Breast epithelium (tissue), 4 donors: ENCODE measurements at regions not wholly inside any gene's neighbourhood (a gene's known extent, or its start where the extent isn't known, plus 50 kb on each side); places are given as distances from the start of the nearest gene placed in this dataset.

Experiments
- DNase-seq, 2 donors: peaks; one replicate each; pipeline ENCODE4 v3.0.0-alpha.2; 2019; ENCODE audit warnings: low spot score in 2 of 2
- H3K27ac ChIP-seq, 2 donors: fragments of 200-600 bp; sonication (generic) in 1 of 2; one replicate each; pipeline ENCODE4 v1.5.1; 2016 to 2019; ENCODE audit warnings: mild to moderate bottlenecking in 1 of 2
- H3K27me3 ChIP-seq, 2 donors: fragments of 200-600 bp; sonication (generic) in 1 of 2; one replicate each; pipeline versions ENCODE4 v1.5.1 to v1.6.0; 2017 to 2019; ENCODE audit warnings: control low read depth in 1 of 2, mild to moderate bottlenecking in 1 of 2
- H3K36me3 ChIP-seq: fragments of 200-600 bp; one replicate; pipeline ENCODE4 v1.5.1; 2019
- H3K4me1 ChIP-seq, 2 donors: fragments of 200-600 bp; sonication (generic); one replicate each; pipeline ENCODE4 v1.5.1; 2016 to 2019; ENCODE audit warnings: control low read depth in 1 of 2
- H3K4me3 ChIP-seq, 3 donors: fragments of 200-600 bp; sonication (generic); 1 replicate in 2 of 3; 2 replicates in 1 of 3; pipeline ENCODE4 v1.5.1; 2016 to 2019; ENCODE audit warnings: mild to moderate bottlenecking in 3 of 3, moderate library complexity in 2 of 3
- H3K9me3 ChIP-seq, 2 donors: fragments of 200-600 bp; sonication (generic) in 1 of 2; one replicate each; pipeline ENCODE4 v1.5.1; 2016 to 2019; ENCODE audit warnings: control low read depth in 1 of 2
- POLR2A ChIP-seq: fragments of 450-650 bp; IDR thresholded peaks from one replicate; pipeline ENCODE4 v1.6.1; 2016; ENCODE audit warnings: antibody characterized with exemption, mild to moderate bottlenecking, moderate library complexity
- POLR2AphosphoS5 ChIP-seq, 3 donors: sonication (generic); formaldehyde crosslinking; IDR thresholded peaks; one replicate each; pipeline ENCODE4 v1.6.1; 2017; ENCODE audit warnings: antibody characterized with exemption in 3 of 3
- intact Hi-C: fragments of 100-400 bp; cut with DNase I; formaldehyde crosslinking; loops from one replicate; pipeline ENCODE4 v1.15.1; 2023; ENCODE audit warnings: low total_unique reads
- TF ChIP-seq, protein P1 (sequence below), 3 donors: fragments of 450-650 bp; IDR thresholded peaks; one replicate each; pipeline ENCODE4 v1.5.1; 2016 to 2017; ENCODE audit warnings: antibody characterized with exemption in 3 of 3, mild to moderate bottlenecking in 3 of 3, moderate library complexity in 3 of 3

- no peaks in the 10 kb centered on the region for H3K4me1 ChIP-seq
- DNase-seq: no peak
- TF ChIP-seq, protein P1, sequence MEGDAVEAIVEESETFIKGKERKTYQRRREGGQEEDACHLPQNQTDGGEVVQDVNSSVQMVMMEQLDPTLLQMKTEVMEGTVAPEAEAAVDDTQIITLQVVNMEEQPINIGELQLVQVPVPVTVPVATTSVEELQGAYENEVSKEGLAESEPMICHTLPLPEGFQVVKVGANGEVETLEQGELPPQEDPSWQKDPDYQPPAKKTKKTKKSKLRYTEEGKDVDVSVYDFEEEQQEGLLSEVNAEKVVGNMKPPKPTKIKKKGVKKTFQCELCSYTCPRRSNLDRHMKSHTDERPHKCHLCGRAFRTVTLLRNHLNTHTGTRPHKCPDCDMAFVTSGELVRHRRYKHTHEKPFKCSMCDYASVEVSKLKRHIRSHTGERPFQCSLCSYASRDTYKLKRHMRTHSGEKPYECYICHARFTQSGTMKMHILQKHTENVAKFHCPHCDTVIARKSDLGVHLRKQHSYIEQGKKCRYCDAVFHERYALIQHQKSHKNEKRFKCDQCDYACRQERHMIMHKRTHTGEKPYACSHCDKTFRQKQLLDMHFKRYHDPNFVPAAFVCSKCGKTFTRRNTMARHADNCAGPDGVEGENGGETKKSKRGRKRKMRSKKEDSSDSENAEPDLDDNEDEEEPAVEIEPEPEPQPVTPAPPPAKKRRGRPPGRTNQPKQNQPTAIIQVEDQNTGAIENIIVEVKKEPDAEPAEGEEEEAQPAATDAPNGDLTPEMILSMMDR (IDR thresholded peaks at IDR 0.05): no peak
- TF ChIP-seq POLR2A (no peak), POLR2AphosphoS5 (IDR thresholded peaks at IDR 0.05) (no peak)
- no peak overlapping the region for H3K27ac ChIP-seq
- no peak overlapping the region for H3K4me3 ChIP-seq
- H3K9me3 ChIP-seq: peaks cover 5 to 23% of the 10 kb centered on the region in 2 donors
- H3K36me3 ChIP-seq: no peaks in the 10 kb centered on the region
- H3K27me3 ChIP-seq: peaks cover 0 to 6% of the 10 kb centered on the region in 2 donors
- intact Hi-C loops: no loop called here
Measured at GRCh38 chrX:113059714-113060113, 219.1 kb upstream of the AMOT start.

DNA sequence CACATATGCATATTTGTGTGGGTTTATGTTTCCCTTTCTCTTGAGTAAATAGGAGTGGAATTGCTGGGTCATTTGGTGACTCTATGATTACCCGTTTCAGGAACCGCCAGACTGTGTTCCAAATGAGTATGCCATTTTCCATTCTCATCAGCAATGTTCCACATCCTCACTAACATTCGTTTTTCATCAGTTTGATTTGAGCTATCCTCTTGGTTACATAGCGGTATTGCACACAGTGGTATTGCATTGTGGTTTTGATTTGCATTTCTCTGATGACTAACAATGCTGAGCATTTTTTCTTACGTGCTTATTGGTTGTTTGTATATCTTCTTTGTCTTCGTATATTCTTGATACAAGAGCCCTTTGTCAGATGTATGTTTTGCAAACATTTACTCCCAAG lies 218.0 kb upstream of the AMOT start:
- H3K9me3 ChIP-seq: peaks cover under 1 to 17% of the 10 kb centered on the region in 2 donors
- no peaks in the 10 kb centered on the region for H3K4me1 ChIP-seq
- no peak for TF ChIP-seq POLR2AphosphoS5 (IDR thresholded peaks at IDR 0.05)
- TF ChIP-seq, protein P1 (IDR thresholded peaks at IDR 0.05): no peak
- no peak for TF ChIP-seq POLR2A
- H3K27me3 ChIP-seq: peaks cover 0 to 6% of the 10 kb centered on the region in 2 donors
- H3K27ac ChIP-seq: no peak overlapping the region
- no peaks in the 10 kb centered on the region for H3K36me3 ChIP-seq
- intact Hi-C loops: no loop called here
- H3K4me3 ChIP-seq: no peak overlapping the region
- no peak for DNase-seq

DNA sequence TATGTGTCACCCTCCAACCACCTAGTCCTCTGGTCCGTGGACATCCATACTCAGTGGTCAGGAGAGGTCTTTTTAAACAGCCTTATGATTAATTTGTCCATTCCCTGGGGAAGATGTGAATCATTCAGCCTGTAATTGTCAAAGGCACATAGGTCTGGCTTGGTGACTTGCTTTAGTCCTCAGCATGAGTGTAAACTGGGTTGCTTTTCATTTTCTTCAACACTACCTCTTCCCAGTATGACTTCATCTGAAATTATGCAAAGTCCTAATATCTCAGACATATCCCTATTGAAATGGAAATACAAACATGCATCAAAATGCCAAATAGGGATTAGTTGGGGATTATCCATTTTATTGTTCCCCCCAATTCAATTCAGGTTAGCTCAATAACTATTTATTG lies 208.3 kb upstream of the AMOT start:
- DNase-seq: no peak
- intact Hi-C loops: no loop called here
- Histone ChIP-seq H3K27me3 (peaks cover 0 to 12% of the 10 kb centered on the region in 2 donors), H3K4me1 (no peaks in the 10 kb centered on the region), H3K36me3 (no peaks in the 10 kb centered on the region), H3K27ac (no peak overlapping the region), H3K4me3 (no peak overlapping the region), H3K9me3 (peaks cover 0 to 15% of the 10 kb centered on the region in 2 donors)
- TF ChIP-seq, protein P1 (IDR thresholded peaks at IDR 0.05): no peak
- TF ChIP-seq POLR2AphosphoS5 (IDR thresholded peaks at IDR 0.05): no peak
- no peak for TF ChIP-seq POLR2A

DNA sequence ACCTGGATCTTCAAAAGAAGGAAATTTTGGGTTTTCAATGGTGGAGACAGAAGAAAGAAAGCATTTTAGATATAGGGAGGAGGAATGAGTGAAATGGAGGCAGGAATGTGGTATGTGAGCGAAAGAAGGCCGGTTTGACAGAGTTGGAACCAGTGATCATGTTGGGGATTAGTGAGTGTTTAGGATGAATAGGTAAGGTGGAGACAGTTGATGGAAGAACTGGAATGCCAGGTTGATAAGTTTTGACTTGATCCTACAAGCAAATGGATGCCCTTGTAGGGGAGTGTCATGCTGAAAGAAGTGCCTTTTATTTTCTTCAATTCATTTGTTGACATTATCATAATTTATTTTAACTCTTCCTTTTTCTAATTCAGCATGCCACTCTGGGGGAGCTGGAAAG lies 207.8 kb upstream of the AMOT start:
- peaks cover 0 to 12% of the 10 kb centered on the region in 2 donors for H3K27me3 ChIP-seq
- no peaks in the 10 kb centered on the region for H3K36me3 ChIP-seq
- H3K4me3 ChIP-seq: no peak overlapping the region
- H3K27ac ChIP-seq: no peak overlapping the region
- intact Hi-C loops: no loop called here
- DNase-seq: no peak
- no peak for TF ChIP-seq POLR2AphosphoS5 (IDR thresholded peaks at IDR 0.05)
- no peak for TF ChIP-seq POLR2A
- TF ChIP-seq, protein P1 (IDR thresholded peaks at IDR 0.05): no peak
- H3K4me1 ChIP-seq: no peaks in the 10 kb centered on the region
- H3K9me3 ChIP-seq: peaks cover 0 to 17% of the 10 kb centered on the region in 2 donors

DNA sequence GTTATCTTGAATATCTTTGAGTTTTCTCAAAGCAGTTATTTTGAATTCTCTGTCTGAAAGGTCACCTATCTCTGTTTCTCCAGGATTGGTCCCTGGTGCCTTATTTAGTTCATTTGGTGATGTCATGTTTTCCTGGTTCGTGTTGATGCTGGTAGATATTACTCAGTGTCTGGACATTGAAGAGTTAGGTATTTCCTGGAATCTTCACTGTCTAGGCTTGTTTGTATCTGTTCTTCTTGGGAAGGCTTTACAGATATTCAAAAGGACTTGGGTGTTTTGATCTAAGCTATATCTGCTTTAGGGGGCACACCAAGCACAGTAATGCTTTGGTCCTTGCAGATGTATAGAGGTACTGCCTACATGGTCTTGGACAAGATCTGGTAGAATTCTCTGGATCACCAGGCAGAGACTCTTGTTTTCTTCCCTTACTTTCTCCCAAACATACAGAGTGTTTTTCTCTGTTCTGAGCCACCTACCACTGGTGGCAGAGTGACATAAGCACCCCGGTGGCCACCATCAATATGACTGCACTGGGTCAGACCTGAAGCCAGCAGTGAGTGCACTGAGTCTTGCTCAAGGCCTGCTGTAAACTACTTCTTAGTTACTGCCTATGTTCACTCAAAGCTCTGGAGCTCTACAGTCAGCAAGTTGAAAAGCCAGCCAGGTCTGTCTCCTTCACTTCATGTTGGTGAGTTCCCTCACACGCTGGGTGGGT lies 193.5 kb upstream of the AMOT start:
- H3K4me3 ChIP-seq: no peak overlapping the region
- H3K9me3 ChIP-seq: peaks cover 0 to 7% of the 10 kb centered on the region in 2 donors
- H3K4me1 ChIP-seq: no peaks in the 10 kb centered on the region
- no peaks in the 10 kb centered on the region for H3K36me3 ChIP-seq
- DNase-seq: no peak
- peaks cover 0 to 18% of the 10 kb centered on the region in 2 donors for H3K27me3 ChIP-seq
- intact Hi-C loops: loop anchor here (10.0 kb wide), 1 partner anchor 149 kb away; no protein-coding TSS in a partner anchor
- H3K27ac ChIP-seq: no peak overlapping the region
- TF ChIP-seq POLR2A (no peak), POLR2AphosphoS5 (IDR thresholded peaks at IDR 0.05) (no peak)
- TF ChIP-seq, protein P1 (IDR thresholded peaks at IDR 0.05): no peak
